ENCODE measurements at regions not wholly inside any gene's neighbourhood (a gene's known extent, or its start where the extent isn't known, plus 50 kb on each side); places are given as distances from the start of the nearest gene placed in this dataset.

DNA sequence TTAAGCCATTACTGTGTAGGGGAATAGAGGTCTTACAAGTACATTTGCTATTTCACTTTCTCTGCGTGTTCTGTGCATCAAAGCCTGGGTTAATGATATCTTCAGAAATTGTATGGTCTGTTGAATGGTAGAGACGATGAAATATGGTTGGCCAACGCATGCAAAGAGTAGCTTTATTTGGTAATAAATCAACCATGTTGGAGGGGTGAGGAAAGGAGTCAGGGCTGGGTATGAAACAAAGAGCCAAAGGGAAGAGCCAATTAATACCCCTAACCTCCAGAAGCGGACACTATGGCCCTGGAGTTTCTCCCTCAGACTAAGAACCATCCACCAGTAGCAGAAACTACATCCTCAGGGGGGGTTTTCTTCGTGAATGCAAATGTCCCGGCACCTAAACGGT, 1974.0 kb upstream of the WWC1 start:
- H3K9me3 Mint-ChIP-seq (ENCODE audit: insufficient read depth): peaks cover 1% of the 10 kb centered on the region
- Histone ChIP-seq H3K4me2 (replicated peaks; ENCODE audit: low read depth, low read length, poor library complexity, severe bottlenecking) (no peak overlapping the region), H3K9me3 (ENCODE audit: control extremely low read depth in 1 of 3, control insufficient read depth in 2 of 3, insufficient read depth in 1 of 3, low read length in 2 of 3) (peaks cover 0 to under 1% (median 0%) of the 10 kb centered on the region in 3 donors), H3K27ac (ENCODE audit: low read length in 2 of 2) (no peak overlapping the region), H3K79me2 (ENCODE audit: control insufficient read depth, insufficient read depth, low read length) (no peaks in the 10 kb centered on the region), H4K20me1 (ENCODE audit: control insufficient read depth, insufficient read depth, low read length, poor library complexity, severe bottlenecking) (no peaks in the 10 kb centered on the region), H3K4me1 (ENCODE audit: control insufficient read depth in 2 of 2, insufficient read depth in 2 of 2, low read length in 2 of 2) (no peaks in the 10 kb centered on the region), H3K9ac (ENCODE audit: low read length) (no peak overlapping the region), H3K27me3 (replicated peaks in 1 of 4; ENCODE audit: control extremely low read depth in 1 of 4, control insufficient read depth in 3 of 4, insufficient read depth in 4 of 4, low read length in 3 of 4) (no peaks in the 10 kb centered on the region), H3K36me3 (replicated peaks in 1 of 2; ENCODE audit: control extremely low read depth in 1 of 2, control insufficient read depth in 1 of 2, extremely low read depth in 1 of 2, insufficient read depth in 2 of 2, low read length in 1 of 2) (no peaks in the 10 kb centered on the region), H3K4me3 (ENCODE audit: control extremely low read depth in 1 of 5, extremely low read depth in 1 of 5, insufficient read depth in 1 of 5, low read depth in 2 of 5, low read length in 4 of 5) (no peak overlapping the region), H2AFZ (ENCODE audit: insufficient read depth, low read depth, low read length, poor library complexity, severe bottlenecking) (no peak overlapping the region)
- no peak for ATAC-seq (ENCODE audit: low read depth)
- intact Hi-C loops (cut with micrococcal nuclease): no loop called here
- TF ChIP-seq, protein P1, sequence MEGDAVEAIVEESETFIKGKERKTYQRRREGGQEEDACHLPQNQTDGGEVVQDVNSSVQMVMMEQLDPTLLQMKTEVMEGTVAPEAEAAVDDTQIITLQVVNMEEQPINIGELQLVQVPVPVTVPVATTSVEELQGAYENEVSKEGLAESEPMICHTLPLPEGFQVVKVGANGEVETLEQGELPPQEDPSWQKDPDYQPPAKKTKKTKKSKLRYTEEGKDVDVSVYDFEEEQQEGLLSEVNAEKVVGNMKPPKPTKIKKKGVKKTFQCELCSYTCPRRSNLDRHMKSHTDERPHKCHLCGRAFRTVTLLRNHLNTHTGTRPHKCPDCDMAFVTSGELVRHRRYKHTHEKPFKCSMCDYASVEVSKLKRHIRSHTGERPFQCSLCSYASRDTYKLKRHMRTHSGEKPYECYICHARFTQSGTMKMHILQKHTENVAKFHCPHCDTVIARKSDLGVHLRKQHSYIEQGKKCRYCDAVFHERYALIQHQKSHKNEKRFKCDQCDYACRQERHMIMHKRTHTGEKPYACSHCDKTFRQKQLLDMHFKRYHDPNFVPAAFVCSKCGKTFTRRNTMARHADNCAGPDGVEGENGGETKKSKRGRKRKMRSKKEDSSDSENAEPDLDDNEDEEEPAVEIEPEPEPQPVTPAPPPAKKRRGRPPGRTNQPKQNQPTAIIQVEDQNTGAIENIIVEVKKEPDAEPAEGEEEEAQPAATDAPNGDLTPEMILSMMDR (IDR thresholded peaks at IDR 0.05): no peak
- no peak for TF ChIP-seq EZH2 (IDR thresholded peaks at IDR 0.05; ENCODE audit: borderline replicate concordance, insufficient read depth, low read depth, low read length, poor library complexity, severe bottlenecking)
- no peak overlapping the region for H3K27ac Mint-ChIP-seq
- H3K27me3 Mint-ChIP-seq: no peaks in the 10 kb centered on the region
- POLR2A ChIA-PET: no interaction called here
- H3K4me3 Mint-ChIP-seq: no peak overlapping the region
- no peak for DNase-seq
- 81% methylated on average over 5 of the region's 7 CpGs for WGBS (ENCODE audit: insufficient coverage)
- CTCF ChIA-PET: no interaction called here
- H3K4me1 Mint-ChIP-seq: no peaks in the 10 kb centered on the region

DNA sequence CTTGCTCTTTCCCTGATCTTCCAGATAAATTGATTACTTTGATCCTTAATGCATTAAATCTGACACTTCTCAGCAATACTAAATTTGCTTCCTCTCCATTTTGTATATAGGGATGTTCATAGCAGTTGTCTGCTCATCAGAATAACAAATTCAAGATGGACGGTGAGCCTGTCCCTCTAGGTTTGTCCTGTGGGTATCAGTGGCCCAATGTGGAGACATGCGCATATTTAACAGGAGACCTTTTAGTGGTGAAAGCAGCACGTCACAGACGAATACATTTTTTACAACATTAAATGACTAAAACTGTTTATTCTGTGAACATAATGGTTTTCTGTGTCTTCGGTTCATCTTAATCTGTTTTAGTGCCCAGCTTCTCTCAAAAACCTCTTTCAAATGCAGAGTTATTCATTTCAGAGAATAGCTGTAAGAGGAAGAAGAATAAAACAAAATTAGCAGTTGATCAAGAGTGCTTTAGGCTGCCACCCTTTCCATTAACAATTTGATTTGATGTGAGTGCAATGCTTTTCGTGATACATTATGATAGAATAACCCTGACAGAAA, 1970.4 kb upstream of the WWC1 start:
- no peak overlapping the region for H3K27ac Mint-ChIP-seq
- ATAC-seq (ENCODE audit: low read depth): no peak
- no peak overlapping the region for H2AFZ ChIP-seq (ENCODE audit: insufficient read depth, low read depth, low read length, poor library complexity, severe bottlenecking)
- no peak overlapping the region for H3K4me3 Mint-ChIP-seq
- no peaks in the 10 kb centered on the region for H3K79me2 ChIP-seq (ENCODE audit: control insufficient read depth, insufficient read depth, low read length)
- H3K4me1 ChIP-seq (ENCODE audit: control insufficient read depth in 2 of 2, insufficient read depth in 2 of 2, low read length in 2 of 2): no peaks in the 10 kb centered on the region
- no peak overlapping the region for H3K9ac ChIP-seq (ENCODE audit: low read length)
- POLR2A ChIA-PET: no interaction called here
- CTCF ChIA-PET: no interaction called here
- no peaks in the 10 kb centered on the region for H3K27me3 ChIP-seq (replicated peaks in 1 of 4; ENCODE audit: control extremely low read depth in 1 of 4, control insufficient read depth in 3 of 4, insufficient read depth in 4 of 4, low read length in 3 of 4)
- no peak overlapping the region for H3K4me3 ChIP-seq (ENCODE audit: control extremely low read depth in 1 of 5, extremely low read depth in 1 of 5, insufficient read depth in 1 of 5, low read depth in 2 of 5, low read length in 4 of 5)
- H3K4me2 ChIP-seq (replicated peaks; ENCODE audit: low read depth, low read length, poor library complexity, severe bottlenecking): no peak overlapping the region
- H3K9me3 Mint-ChIP-seq (ENCODE audit: insufficient read depth): peaks cover 2% of the 10 kb centered on the region
- DNase-seq: no peak
- intact Hi-C loops (cut with micrococcal nuclease): no loop called here
- TF ChIP-seq EZH2 (IDR thresholded peaks at IDR 0.05; ENCODE audit: borderline replicate concordance, insufficient read depth, low read depth, low read length, poor library complexity, severe bottlenecking): no peak
- TF ChIP-seq, protein P1 (IDR thresholded peaks at IDR 0.05): no peak
- no peaks in the 10 kb centered on the region for H4K20me1 ChIP-seq (ENCODE audit: control insufficient read depth, insufficient read depth, low read length, poor library complexity, severe bottlenecking)
- H3K36me3 ChIP-seq (replicated peaks in 1 of 2; ENCODE audit: control extremely low read depth in 1 of 2, control insufficient read depth in 1 of 2, extremely low read depth in 1 of 2, insufficient read depth in 2 of 2, low read length in 1 of 2): no peaks in the 10 kb centered on the region
- no peaks in the 10 kb centered on the region for H3K4me1 Mint-ChIP-seq
- peaks cover 0 to 3% (median 0%) of the 10 kb centered on the region in 3 donors for H3K9me3 ChIP-seq (ENCODE audit: control extremely low read depth in 1 of 3, control insufficient read depth in 2 of 3, insufficient read depth in 1 of 3, low read length in 2 of 3)
- no peak overlapping the region for H3K27ac ChIP-seq (ENCODE audit: low read length in 2 of 2)
- no peaks in the 10 kb centered on the region for H3K27me3 Mint-ChIP-seq
- WGBS (ENCODE audit: insufficient coverage): no CpG with 5 or more reads among the region's 6 CpGs
